ENCODE measurements at regions not wholly inside any gene's neighbourhood (a gene's known extent, or its start where the extent isn't known, plus 50 kb on each side); places are given as distances from the start of the nearest gene placed in this dataset.

DNA sequence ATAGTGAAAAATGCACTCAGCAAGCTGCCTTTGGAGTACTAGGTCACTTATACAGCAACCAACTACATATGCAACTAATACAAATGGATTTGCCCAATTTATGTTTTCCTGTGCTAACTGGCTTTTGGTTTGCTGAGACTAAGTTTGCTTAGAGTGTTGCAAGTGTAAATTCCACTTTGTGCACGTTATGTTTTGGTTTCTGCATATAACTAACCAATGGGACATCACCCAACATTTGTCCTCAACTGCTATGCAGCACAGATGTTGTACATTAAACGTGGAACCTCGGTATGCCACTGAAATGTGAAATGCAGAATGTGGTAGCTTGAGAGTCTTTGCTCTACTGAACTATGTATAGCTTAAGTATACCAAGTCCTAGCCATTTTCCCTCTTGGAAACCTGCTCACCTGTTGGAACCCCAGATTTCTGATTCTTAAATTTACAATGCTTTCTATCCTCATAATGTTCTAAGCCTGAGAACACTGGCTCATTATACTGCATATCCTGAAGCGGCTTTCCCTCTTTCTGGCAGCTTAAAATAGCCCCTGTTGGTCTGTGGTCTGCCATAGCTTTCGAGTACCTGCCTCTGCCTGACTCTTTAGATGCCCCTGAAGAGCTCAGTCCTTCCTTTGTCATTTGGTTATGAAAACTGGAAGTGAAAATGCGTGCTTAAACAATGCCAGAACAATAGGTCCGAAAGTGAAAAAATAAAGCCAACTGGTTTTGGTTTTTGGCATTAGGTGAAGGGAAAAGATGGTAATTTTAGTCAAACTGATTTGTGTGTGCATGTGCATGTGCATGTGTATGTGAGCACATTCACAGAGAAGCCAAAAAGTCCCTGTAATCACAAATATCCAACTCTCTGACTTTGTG lies 158.0 kb downstream of the SH2D1A start:
- Histone ChIP-seq H2BK5ac (ENCODE audit: insufficient read length, low read length) (no peak overlapping the region), H3K27me3 (ENCODE audit: insufficient read depth, low read length) (no peaks in the 10 kb centered on the region), H2BK15ac (ENCODE audit: low read depth, low read length) (no peak overlapping the region), H2AFZ (ENCODE audit: low read length) (no peak overlapping the region), H2BK12ac (ENCODE audit: insufficient read length, low read depth, low read length) (no peak overlapping the region), H3K9ac (ENCODE audit: extremely low read depth, insufficient read length, low read length) (no peak overlapping the region), H4K91ac (ENCODE audit: insufficient read length, low read depth, low read length) (no peak overlapping the region), H3K9me3 (ENCODE audit: control insufficient read depth, low read depth, low read length) (peaks cover 10% of the 10 kb centered on the region), H3K18ac (ENCODE audit: insufficient read length, low read depth, low read length) (no peak overlapping the region), H2AK5ac (ENCODE audit: insufficient read length, low read length) (no peak overlapping the region), H4K20me1 (ENCODE audit: control insufficient read depth, insufficient read depth, insufficient read length) (no peaks in the 10 kb centered on the region), H3K79me1 (ENCODE audit: insufficient read depth, low read depth, low read length, poor library complexity, severe bottlenecking) (no peaks in the 10 kb centered on the region), H2BK20ac (ENCODE audit: low read depth, low read length, poor library complexity, severe bottlenecking) (no peak overlapping the region), H3K27ac (ENCODE audit: insufficient read length, low read depth, low read length) (no peak overlapping the region), H4K5ac (ENCODE audit: insufficient read length, low read depth, low read length) (no peak overlapping the region), H3T11ph (ENCODE audit: low read length) (no peak overlapping the region), H3K56ac (ENCODE audit: insufficient read length, low read depth, low read length) (no peak overlapping the region), H4K8ac (replicated peaks; ENCODE audit: insufficient read length, low read depth, low read length) (no peak overlapping the region), H3K79me2 (ENCODE audit: insufficient read depth, low read length) (no peaks in the 10 kb centered on the region), H3K4me1 (ENCODE audit: insufficient read depth, low read length) (no peaks in the 10 kb centered on the region; the same call in 1 of the 2 replicates), H3K23ac (ENCODE audit: insufficient read length, low read depth, low read length) (no peak overlapping the region), H3K14ac (ENCODE audit: insufficient read depth, low read length) (no peak overlapping the region), H3K4me2 (ENCODE audit: insufficient read depth, insufficient read length, low read length) (no peak overlapping the region), H3K4ac (ENCODE audit: low read depth, low read length) (no peak overlapping the region), H2BK120ac (ENCODE audit: low read depth, low read length, poor library complexity, severe bottlenecking) (no peak overlapping the region), H3K23me2 (ENCODE audit: insufficient read length, low read depth, low read length, poor library complexity, severe bottlenecking) (no peaks in the 10 kb centered on the region)
- Mint-ChIP-seq H3K4me1 (peaks cover 45 to 58% of the 10 kb centered on the region in 2 experiments), H3K27ac (no peak overlapping the region; a peak in 1 of 7 replicates), H3K27me3 (ENCODE audit: low read depth) (no peaks in the 10 kb centered on the region), H3K4me3 (no peak overlapping the region), H3K9me3 (peaks cover 0 to 2% of the 10 kb centered on the region in 2 experiments; a peak in 2 of 5 replicates), H3K36me3 (ENCODE audit: insufficient read depth in 1 of 3, low read depth in 3 of 3) (no peaks in the 10 kb centered on the region; a peak in 1 of 7 replicates)
- no peak for DNase-seq
- no CpG with 5 or more reads among the region's 7 CpGs for whole genome bisulfite sequencing (ENCODE audit: extremely low coverage, insufficient read length, low lambda C conversion rate)
- TF ChIP-seq, protein P1, sequence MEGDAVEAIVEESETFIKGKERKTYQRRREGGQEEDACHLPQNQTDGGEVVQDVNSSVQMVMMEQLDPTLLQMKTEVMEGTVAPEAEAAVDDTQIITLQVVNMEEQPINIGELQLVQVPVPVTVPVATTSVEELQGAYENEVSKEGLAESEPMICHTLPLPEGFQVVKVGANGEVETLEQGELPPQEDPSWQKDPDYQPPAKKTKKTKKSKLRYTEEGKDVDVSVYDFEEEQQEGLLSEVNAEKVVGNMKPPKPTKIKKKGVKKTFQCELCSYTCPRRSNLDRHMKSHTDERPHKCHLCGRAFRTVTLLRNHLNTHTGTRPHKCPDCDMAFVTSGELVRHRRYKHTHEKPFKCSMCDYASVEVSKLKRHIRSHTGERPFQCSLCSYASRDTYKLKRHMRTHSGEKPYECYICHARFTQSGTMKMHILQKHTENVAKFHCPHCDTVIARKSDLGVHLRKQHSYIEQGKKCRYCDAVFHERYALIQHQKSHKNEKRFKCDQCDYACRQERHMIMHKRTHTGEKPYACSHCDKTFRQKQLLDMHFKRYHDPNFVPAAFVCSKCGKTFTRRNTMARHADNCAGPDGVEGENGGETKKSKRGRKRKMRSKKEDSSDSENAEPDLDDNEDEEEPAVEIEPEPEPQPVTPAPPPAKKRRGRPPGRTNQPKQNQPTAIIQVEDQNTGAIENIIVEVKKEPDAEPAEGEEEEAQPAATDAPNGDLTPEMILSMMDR (conservative IDR thresholded peaks at IDR 0.05) = no peak
